Tongue (tissue), 1 donor: ENCODE measurements at regions not wholly inside any gene's neighbourhood (a gene's known extent, or its start where the extent isn't known, plus 50 kb on each side); places are given as distances from the start of the nearest gene placed in this dataset.
"Not testable (repeated sequence)": the region's sequence is repeated elsewhere in the genome, so short reads cannot be mapped to it uniquely, and the experiment has no call there.

Source experiments
- DNase-seq: peaks from one replicate; pipeline ENCODE4 v3.0.0-alpha.2; 2015

GRCh38 chr4:165768281-165768680 lies 104.8 kb upstream of the TLL1 start:
- DNase-seq: no peak

DNA sequence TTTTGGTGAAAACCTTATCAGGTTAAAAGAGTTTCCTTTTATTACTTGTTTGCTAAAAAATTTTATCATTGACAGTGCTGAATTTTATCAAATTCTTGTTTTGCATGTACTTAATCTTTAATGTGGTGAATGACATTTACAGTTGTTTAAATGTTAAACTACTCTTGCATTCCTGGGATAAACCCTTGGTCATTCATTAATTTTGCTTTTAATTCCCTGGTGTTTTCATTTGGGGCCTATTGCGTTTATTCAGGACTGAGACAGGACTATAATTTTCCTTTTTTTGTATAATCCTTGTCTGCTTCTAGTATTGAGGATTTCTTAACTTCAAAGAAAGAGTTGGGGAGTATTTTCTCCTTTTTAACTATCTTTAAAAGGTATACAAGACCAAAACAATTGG lies 98.7 kb upstream of the TLL1 start:
- no peak for DNase-seq

- DNase-seq: no peak
Measured at GRCh38 chr4:165779950-165780670, 92.9 kb upstream of the TLL1 start.

- DNase-seq: no peak
Measured at GRCh38 chr4:165780735-165781134, 92.3 kb upstream of the TLL1 start.

DNA sequence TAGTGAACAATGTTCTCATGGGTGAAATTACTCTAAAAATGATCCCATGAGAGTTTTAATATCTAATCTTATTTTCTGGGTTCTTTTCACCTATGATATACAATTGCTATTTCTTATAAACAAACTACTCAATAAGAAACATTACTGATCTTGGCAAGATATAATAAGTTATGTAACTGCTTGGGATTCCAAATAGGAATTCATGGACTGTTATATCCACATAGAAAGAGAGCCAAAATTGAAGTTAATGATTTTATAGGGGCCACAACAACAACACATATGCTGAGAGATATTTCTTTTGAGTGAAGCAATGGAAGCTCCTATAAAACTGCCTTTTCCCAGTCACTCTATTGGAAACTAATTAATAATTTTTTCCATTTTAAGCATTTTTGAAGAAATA lies 90.4 kb upstream of the TLL1 start:
- DNase-seq: no peak

DNA sequence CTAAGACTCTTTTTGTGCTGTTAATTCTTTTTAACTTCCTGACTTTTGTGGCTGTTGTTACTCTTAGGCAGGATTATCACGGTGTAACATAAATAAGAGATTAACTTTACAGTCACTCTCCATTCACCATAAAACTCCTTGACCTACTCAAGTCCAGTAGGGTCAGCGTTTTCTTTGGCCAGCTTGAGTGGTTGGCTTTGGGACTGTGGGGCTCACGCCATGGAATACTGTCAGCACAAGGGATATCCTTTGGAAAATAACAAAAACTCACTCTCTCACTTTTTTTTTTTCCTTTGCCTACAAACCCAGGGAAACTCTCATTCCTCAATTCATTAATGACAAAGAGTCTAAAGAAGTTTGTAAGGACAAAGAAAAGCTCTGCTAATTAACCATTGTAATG lies 89.4 kb upstream of the TLL1 start:
- no peak for DNase-seq

DNA sequence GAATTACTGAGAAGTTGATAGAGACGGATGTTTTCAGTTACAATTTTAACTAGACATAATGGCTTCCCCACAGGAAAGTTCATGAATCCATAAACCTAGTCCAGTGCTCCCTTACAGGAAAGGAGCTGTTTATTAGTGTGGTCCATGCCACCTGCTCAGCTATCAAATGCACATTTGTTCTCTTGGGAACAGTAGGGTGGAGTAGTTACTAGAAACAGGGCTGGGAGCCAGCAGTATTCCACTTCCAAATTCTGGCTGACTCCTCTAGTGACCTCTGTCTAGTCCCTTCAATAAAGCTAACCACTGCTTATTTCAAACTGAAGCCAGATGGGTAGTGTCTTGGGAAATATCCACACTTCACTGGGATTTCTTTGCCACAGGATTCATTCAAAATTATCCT lies 88.4 kb upstream of the TLL1 start:
- DNase-seq: peak; percentile 72

DNA sequence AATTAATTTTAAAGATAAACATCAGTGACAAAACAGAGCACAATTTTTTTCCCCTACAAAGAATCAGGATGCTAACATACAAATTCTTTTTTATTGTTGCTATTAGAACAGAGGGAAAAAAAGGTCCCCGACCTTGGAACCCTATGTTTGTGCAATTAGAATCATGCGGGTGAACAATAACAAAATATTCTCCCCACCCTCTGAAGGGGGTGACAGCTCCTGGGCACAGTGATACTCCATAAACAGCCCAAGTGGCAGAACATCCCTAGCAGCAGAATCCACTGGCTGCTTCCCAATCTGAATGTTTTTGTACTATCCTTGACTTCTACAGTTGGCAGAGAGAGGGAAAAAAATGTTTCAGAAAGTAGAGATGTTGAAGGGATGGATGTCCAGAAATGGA lies 87.7 kb upstream of the TLL1 start:
- no peak for DNase-seq

- DNase-seq: no peak
Measured at GRCh38 chr4:165787516-165788274, 85.3 kb upstream of the TLL1 start.

GRCh38 chr4:165788686-165789463 lies 84.2 kb upstream of the TLL1 start:
- no peak for DNase-seq

- no peak for DNase-seq
Measured at GRCh38 chr4:165793236-165793635, 79.8 kb upstream of the TLL1 start.

- no peak for DNase-seq
Measured at GRCh38 chr4:165794834-165795233, 78.2 kb upstream of the TLL1 start.

DNA sequence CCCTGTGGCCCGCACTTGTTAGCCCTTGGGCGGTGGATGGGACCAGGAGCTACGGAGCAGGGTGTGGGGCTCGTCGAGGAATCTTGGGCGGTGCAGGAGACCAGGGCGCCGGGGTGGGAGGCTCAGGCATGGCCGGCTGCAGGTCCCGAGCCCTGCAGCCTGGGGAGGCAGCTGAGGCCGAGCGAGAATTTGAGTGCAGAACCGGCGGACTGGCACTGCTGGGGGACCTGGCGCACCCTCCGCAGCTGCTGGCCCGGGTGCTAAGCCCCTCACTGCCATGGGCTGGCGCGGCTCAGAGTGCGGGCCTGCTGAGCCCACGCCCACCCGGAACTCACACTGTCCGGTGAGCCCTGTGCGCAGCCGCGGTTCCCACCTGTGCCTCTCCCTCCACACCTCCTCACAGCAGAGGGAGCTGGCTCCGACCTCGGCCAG lies 73.6 kb upstream of the TLL1 start:
- no peak for DNase-seq

- DNase-seq: no peak
Measured at GRCh38 chr4:165802452-165802851, 70.6 kb upstream of the TLL1 start.

DNA sequence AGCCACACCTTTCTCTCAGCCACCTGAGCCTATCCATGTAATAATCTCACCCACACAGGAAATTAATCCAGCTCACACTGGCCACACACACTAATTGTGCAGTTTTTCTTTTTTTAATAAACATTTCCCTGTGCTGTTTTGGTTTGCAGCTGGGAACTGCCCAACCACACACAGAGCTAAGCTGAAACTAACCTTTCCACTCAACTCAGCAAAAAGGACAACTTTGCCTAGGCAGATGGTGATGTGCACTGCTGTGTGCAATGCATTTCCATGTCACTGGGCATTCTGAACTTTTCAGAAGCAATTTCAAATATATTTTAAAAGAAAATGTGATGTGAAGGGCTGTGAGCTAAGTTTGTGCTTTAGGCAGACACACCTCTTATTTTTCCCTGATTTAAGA lies 70.0 kb upstream of the TLL1 start:
- no peak for DNase-seq

DNA sequence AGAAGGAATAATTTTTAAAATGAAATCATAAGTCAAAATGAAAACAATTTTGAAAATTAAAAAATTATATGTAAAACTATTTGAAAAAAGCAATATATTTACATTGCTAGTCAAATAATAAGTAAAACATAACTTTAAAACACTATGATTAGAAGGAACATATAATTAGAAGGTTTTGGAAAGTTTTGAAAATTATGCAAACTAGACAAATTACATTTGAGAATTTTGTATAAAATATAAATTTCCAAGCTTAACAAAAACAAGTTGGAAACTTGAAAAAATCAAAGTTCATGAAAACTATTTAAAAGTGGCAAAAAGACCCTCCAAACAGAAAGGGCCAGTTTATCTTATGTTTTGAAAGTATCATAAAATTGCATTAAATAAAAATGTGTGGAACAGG lies 67.6 kb upstream of the TLL1 start:
- no peak for DNase-seq

DNA sequence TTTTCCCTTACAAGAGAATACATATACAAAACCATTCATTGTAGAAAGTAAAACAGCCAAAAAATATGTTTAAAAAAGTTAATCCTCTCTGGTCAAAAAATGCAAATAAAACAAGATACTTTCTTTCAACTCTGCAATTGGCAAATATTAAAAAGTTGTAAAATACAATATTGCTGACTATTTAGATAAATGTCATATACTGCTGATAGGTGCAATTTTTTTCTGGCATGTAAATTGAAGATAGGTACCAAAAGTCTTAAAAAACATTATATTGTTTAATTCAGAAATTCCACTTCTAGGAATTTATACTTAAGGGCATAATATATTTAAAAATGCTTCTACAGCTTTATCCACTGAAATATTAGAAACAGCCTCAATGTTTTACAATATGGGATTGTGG lies 66.4 kb upstream of the TLL1 start:
- DNase-seq: no peak

DNA sequence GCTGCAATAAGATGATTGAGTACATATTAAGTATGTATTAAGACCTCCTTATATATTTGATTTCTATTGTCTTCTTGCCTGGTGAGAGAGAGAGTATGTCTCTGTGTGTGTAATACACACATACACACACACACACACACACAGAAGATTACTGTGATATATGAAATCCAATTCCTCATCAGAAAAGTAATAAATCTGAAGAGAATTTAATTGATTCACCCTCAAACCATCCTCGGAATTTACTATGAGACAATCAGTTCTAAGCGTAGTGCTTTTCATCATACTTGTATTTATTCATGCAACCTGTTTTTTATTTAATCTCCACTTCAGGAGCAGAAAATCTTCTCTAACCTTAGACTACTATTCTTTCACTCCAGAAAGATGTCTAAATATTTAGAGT lies 62.3 kb upstream of the TLL1 start:
- no peak for DNase-seq

DNA sequence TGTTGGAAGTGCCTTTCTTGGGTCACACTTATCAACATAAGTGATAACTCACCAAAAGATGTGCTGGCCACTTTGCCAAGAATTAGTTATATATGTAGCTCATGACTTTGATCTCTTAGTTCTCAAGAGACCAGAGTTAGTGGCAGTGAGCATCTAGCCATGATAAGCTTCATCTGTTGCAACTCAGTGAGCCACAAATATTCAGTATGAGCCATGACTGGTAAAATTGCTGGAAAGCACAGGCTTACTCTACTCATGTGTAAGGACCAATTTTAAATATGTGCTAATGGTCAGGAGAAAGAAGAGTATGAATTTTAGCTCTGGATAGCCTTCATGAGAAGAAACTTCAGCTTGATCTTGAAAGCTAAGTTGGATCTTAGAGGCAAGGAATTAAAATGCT lies 59.4 kb upstream of the TLL1 start:
- no peak for DNase-seq

DNA sequence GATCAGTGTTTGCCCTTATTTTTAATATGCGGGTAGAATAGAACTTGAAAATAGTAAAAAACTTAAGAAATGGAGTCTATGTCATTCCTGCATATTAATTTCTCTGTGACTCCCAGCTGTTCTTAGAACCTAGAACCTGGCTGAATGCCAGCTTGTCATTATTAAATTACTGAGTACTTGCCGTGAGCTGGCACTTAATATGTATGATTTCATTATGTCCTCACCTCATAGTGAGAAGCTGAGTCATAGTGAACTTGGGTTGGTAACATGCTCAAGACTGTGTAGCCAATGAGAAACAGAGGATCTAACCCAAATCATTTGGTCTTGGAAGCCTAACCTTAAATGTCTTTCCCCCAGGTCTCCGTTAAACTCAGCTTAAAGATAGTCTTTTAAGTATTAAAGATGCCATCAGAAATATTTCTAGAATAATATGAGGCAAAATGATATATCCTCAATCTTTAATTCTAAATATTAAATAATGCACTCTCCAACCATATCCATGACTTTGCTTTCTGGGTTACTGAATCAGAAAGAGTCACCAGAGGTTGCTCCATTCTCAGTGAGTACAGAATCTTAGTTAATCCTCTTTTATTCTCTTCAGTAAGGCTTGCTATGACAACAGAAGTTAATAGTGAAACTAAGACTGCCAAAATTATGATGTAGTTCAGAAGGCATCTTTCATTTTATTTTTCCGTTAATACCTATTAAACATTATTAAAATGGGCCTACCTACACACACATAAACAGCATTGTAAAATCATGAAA lies 58.6 kb upstream of the TLL1 start:
- DNase-seq: no peak

- DNase-seq: not testable (repeated sequence)
Measured at GRCh38 chr4:165819126-165819525, 53.9 kb upstream of the TLL1 start.
